GM21717 (cell line): ENCODE measurements at regions not wholly inside any gene's neighbourhood (a gene's known extent, or its start where the extent isn't known, plus 50 kb on each side); places are given as distances from the start of the nearest gene placed in this dataset.

Experiments used
- ATAC-seq: cut with Tn5 transposase; IDR thresholded peaks from one replicate; pipeline ENCODE4 v1.9.1; 2021; ENCODE audit warnings: mild to moderate bottlenecking, moderate library complexity; ENCODE audit not compliant: unreplicated experiment

DNA sequence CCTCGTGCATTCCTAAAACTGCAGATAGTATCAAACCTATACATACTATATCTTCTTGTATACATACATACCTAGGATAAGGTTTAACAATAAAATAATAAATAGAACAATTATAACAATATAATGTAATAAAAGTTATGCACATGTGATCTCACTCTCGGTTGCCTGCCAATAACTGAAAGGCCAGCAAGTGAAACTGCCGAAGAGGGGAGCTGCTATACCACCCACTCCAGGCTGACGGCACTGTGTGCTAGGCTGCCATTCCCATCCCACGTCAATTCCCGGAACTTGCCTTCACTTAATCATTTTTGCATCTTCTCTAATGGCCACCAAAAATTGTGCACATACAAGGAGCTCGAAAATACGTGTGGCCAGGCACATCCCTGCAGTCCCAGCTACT is 451.1 kb upstream of the FAT1 start:
- no peak for ATAC-seq

DNA sequence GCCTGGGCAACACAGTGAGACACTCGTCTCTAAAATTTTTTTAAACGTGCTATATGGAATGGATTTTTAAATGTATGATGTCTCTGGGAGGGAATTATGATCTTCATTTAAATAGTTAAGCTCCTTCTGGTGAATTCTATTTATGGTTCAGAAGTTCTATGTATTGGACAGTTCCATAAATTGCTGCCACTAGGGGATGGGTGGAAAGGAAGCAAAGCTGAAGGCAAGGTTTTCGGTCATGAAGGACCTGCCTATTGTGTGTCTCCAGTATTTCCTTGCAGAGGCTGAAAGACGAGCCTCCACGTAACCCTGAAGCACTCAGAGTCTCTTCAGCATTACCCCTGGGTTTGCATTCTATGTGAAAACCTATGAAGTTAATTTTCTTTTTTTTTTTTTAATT is 451.5 kb upstream of the FAT1 start:
- ATAC-seq, result no peak

DNA sequence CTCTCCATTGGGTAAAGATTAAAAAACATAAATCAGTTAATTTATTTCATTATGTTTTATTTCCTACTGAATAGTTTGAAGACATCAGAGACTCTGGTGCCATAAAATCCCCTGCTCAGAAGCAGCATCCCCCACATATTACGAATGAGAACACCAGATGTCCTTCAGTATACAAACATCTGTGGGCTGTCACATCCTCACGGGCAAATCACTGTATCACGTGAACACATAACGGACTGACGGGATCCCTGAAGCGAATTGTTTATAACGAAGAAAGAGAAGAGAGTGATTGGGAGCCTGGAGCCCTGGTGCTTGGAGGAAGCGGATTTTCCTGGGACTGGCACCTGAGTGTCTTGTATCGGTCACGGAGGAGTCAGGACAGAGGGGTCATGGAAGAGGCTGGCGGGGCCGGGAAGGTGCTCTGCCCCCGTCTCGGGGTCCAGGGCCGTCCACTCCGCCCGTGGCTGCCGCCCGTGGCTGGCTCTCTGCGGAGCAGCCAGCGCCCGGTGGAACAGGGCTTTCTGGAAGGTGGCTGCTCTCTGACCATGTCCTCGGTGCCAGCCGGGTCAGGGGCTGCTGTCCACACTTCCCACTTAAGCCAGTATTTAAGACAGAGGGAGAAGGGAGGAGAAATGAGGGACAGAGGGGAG is 452.7 kb upstream of the FAT1 start:
- no peak for ATAC-seq

DNA sequence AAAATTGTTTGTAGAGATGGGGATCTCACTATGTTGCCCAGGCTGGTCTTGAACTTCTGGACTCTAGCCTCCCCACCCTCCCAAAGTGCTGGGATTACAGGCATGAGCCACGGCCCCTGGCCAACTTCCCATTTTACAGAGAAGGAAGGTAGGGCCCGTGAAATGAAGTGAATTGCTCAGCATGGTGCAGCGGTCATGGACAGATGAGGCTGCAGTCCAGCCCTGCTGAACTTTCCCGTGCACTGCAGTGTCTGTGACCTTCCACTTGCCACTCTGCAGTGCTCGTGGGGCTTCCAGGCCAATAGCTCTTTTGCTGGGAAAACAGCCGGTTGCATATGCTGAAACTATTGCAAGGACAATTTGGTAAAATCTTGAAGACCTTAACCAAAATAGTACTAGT is 454.4 kb upstream of the FAT1 start:
- no peak for ATAC-seq

DNA sequence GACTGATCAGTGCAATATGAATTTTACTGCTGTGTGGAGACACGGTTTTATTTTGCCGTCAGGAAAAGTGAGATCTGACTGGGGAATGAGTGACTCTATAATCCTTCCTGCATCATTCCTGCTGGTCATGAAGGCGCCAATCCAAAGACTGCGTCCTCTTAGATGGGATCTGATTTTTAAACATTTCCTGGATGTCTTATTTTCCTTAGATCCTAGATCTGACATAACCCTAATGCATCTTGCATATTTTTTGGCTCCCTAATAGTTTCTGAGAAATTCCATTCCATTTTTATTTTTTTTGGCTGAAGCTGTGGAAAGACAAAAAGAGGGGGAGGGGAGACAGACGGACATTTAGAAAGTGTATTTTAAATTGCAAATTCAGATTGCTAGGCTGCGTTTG is 454.9 kb upstream of the FAT1 start:
- no peak for ATAC-seq

DNA sequence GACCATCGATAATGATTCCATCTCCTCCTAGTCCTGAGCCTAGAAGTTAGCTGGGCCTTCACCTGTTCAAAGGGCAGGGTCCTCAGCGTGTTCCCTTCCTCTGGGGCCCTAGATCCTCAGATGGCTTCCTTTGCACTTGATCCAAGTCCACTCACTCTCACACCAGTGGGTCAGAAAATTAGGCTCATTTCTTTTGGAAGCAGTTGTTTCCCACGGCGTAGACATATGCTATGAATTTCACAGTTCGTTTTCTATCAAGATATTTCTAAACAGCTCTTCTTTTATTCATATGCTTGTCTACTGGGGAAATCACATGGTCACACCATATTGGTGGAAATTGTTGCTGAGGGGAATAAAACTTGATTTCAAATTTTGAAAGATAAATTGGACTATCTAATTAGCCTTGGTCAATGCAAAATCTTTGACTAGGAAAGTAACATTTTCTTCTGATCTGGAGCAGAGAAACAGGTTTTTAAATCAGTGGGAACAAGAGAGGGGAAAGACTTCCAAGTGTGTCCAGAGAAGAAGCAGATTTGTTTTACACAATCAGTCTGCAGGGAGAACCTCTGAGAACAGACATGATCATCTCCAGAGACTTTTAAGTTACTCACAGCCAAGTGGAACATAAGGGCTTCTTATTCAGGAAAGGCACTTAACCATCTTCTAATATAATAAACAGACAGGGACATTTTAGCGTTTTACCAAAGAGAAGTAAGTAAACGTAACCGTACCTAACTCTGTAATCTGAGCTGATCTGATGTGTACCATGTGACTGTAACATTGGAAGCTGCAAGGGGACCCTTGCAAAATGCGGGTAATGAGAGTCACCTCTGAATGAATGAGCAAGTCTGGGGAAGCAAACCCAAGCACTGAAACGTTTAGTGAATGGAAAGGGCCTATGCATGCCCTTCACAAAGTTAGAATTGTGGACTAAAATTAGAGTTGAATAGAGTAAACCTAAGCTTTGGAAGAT is 455.7 kb upstream of the FAT1 start:
- no peak for ATAC-seq

DNA sequence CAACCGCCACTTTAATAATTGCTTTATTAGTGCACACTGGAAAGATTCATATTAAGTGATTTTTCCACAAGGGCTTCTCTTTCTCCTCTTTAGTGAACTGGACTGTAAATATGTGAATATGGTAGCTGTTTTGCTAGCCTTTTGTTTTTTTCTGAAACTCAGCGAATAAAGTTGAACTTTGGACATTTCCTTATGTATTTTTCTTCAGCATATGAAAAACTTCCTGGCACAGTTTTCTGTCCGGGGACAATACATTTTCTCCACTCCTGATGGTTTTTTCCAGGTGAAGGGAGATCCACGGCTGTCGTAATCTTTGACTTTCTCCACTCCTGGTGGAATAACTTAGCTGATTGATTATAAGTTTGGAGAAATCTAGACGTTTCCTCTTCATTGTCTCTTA is 457.4 kb upstream of the FAT1 start:
- ATAC-seq, result no peak

DNA sequence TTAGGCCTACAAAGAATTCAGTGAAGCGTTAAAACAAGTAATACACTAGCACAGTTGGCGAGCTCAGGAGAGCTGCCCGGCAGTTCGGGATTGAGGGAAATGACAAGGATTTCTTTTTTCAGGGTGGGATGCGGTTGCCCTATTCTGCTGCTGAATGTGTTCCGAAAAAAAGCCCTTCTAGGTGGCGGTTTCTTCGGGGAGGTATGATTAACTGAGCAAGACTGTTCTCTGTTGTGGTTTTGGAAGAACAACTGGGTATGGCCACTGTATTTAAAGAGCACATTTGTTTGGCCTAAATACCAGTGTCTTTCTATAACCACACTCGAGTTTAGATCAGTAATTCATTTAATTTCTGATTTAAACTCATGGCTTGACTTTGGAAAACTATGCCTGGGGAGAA is 459.7 kb upstream of the FAT1 start:
- no peak for ATAC-seq

DNA sequence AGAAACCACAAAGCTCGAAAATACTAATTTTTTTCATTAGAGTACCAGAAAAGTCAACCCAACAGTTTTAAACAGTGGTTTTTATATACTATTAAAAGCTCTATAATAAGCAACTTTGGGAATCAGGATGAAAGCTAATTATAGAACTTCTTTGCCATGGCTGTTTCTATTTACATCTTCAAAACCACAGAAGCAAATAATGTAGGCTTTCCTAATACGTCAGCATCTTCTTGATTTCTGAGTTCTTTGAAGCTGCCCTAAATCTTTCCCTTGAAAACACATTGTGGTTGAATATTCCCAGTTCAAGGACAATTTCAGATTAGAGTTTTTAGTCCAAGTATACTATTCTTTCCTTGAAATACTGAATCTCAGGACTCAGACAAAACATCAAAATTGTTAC is 460.2 kb upstream of the FAT1 start:
- no peak for ATAC-seq

DNA sequence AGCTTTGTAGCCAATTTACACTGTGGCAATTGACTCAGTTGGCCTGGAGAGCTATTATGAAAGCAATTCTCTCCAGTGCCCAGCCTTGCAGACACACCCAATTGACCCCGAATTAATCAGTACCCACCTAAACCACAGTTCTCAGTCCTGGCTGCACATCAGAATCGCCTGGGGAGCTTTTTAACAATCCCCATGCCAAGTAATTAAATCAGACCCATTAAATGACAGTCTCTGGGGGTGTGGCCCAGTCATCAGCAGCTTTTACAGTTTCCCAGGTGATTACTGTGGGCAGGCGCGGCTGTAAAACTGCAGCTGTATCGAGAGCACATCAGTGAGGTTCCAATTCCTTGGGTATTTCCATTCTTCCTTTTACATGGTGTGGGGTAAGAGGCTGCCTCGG is 460.9 kb upstream of the FAT1 start:
- ATAC-seq, result no peak

DNA sequence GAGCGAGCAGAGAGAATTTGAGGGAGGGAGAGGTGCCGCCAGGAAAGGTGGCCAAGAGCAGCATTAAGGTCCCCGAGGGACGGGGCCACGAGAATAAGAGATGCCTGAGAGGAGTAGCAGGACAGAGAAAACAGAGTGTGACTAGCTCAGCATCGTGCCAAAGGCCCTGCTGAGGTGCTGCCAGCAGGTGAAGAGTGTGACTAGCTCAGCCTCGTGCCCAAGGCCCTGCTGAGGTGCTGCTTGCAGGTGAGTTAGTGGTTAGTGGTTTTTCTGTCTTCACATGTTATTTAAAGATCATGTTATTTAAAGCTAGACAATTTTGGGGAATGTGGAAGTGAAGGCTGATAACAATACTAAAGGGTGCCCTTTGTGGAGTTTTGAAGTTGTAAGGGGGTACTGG is 464.5 kb upstream of the FAT1 start:
- no peak for ATAC-seq

DNA sequence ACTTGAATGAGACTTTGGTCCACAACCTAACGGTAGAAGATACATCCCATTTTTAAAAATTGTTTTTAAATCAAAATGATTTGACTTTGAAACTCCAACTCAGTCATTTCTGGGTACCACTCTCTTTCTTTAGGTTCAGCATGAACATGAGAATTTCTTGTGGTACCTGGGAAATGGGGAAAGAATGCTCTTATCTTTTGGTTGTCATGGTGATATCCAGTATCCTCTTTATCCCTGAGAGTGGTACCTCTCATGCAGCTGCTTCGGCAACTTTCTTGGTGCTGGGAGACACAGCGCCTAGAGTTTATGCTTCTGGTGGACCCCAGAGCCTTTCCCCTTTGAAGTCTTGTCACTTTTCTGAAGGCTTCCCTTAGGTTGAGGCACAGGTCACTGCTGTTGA is 465.1 kb upstream of the FAT1 start:
- no peak for ATAC-seq

DNA sequence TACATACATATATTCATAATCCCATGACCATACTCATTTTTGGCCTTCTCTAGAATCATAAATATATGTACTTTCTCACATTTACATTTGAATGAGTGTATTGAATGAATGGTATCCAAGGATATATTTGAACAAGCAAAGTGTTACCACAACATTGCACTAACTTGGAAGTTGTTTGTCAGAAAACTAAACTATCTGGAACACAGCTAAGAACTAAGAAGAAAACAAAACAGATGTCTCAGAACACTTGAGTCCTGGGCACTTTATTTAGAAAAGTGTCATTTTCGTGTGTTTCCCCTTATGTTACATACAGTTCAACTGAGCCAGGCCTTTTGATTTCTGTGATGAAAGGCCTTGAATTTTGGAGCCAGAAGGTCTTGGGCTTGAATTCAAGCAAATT is 466.7 kb upstream of the FAT1 start:
- no peak for ATAC-seq

DNA sequence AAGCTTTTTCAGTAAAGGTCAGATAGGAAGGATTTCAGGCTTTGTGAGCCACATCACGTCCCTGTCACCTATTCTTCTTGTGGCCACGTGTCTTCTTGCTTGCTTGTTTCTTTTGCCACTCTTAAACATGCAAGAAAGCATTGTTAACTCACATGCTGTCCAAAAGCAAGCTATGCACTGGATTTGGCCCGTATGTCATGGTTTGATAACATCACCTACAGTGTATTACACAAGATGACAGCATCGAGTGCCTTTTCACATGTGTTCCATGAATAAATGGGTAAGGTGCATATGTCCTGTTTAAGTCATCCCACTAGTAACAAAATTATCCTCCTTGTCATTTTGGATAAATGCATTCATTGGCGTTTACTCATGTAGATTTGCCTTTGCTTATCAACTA is 468.0 kb upstream of the FAT1 start:
- ATAC-seq, result no peak

DNA sequence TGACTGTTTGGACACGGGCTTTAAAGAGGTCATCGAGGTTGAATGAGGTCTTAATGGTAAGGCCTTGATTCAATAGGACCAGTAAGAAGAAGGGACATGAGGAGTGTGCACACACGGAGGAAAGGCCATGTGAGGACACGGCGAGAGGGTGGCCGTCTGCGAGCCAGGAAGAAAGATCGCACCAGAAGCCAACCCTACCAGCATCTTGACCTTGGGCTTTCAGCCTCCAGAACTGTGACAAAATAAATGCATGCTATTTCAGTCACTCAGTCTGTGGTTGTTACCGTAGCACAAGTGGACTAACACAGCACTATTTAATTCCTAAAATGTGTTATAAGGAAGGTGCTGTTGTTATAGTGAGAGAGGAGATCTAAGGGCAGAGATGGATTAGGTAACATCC is 468.6 kb upstream of the FAT1 start:
- no peak for ATAC-seq

DNA sequence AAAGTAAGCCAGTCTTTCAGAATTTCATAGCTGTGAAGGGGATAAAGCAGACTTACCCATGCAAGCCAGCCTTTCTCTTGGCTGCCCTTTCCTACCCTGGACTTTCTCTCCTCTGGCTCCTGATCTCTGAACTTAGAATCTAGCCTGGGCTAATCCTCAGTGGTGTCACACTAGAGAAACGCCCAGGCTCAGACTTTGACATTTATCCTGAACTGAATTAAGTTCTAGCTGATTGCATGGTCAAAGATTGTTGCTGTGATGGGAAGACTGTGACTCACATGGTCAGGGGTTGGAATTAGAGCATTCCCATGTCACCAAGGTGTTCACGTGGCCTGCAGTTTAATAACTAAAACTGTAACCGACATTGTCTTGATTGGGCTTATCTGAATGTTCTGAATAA is 469.5 kb upstream of the FAT1 start:
- ATAC-seq, result no peak

DNA sequence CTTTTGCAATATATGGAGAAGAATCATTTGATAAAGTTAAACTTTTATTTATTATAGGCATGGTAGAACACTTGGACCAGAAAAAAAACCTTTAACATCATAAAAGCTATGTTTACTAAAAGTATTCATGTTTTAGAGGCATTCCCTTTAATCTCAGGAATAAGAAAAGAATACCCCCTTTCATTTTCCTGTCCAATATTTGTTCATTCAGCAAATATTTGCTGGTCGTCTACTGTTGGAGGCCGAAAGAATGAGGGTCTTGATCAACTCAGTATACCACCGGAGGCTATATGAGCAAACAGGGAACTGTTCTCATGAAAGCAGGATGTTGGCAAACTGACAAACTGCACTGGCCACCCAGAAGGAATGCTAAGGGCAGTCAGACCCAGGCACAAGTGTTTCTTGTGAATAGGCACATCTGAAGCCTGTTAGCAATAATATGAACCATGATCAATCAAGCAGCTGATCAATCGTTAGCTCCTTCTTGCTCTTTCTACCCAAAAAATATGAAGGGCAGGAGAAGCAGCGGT is 480.8 kb upstream of the FAT1 start:
- no peak for ATAC-seq

DNA sequence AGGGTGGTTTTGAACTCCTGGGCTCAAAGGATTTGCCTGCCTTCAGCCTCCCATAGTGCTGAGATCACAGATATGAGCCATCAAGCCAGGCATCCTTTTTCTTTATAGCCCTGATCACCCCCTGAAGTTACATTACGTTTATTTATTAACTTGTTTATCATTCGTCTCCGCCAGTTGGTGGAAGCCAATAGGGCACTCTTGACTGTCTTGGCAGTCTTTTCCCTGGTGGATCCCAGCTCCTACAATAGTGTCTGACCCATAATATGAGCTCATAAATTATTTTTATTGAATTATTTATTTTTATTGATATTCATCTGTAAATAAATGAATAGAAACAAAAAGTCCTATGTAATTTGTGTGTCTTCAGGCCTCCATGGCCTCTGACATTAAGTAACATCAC is 484.3 kb upstream of the FAT1 start:
- no peak for ATAC-seq

DNA sequence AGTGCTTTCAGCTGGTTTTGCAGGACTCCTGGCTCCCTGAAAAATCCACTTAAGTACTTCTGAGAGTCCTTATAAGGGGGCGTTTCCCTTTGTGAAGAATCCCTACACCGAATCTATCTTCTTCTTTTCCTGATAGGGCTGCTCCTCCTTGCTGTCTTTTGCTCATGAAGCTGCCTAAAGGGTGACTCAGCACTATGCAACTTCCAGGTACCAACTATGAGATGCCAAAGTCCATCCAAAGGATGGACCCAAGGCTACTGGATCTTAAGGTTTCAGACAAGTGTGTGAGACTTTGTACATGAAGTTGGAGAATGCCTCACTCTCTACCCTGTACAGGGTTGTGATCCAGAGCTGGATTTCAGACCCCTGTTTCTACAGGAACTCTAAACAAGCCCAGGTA is 485.0 kb upstream of the FAT1 start:
- ATAC-seq, result no peak

DNA sequence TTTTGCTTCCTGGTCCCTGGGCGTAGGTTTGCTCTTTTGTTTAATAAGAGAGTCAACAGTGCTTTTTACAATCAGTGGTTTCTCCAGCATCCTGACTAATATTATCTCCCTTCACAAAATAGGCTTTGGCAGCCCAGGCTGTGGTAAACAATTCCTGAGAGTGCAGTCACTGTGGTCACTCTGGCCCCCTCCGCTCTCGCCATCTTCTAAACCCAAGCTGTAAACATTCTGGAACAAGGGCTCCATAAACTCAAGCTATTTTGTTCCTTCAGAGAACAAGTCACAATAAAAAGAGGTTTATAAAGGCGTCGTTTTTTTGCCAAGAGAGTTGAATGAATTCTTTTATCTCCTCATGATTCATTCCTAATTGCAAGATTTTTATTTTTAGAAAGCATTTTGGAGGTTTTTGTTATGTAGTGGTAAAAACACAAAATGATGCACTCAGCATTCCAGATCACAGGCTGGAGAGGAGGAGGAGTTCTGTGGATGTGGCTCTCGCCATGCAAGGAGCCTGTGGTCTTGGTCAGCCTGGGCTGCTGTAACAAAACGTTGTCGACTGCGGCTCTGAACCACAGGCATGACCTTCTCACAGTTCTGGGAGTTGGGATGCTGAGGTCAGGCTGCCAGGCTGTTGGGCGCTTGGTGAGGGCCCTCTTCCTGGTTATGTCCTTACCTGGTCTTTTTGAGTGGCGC is 486.4 kb upstream of the FAT1 start:
- ATAC-seq, result no peak

DNA sequence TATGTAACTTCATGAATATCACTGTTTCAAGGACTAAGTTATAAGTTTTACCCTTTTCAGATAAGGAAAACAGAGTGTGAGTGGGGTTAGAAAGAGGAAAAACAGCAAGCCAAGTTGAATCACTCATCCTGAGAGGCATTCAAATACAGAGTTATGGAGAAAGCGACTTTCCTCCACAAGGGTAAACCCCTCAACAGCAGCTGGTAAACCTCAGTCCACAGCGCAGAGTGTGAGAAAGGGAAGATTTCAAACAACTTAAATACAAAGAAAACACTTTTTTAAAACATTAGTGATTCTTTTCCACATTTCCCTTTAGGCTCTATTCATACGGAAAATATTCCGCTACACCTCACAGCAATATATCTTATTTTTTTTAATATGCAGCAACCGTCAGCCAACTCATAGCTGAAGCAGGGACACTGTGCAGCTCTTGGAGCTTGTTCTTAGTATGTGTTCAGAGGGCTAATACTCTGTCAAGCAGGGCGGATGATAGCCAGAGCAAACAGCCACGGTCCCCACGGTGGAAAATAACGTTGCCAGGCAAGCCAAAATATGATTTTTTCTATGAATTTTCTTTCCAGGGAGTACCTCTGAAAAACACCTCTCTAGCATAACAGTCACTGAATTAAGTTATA is 488.9 kb upstream of the FAT1 start:
- no peak for ATAC-seq
